IMR-90 (cell line): ENCODE measurements at regions not wholly inside any gene's neighbourhood (a gene's known extent, or its start where the extent isn't known, plus 50 kb on each side); places are given as distances from the start of the nearest gene placed in this dataset.

Source experiments
- CEBPB ChIP-seq: IDR thresholded peaks from 2 replicates; pipeline ENCODE4 v1.6.1; 2012; ENCODE audit warnings: low read depth, low read length, improper control_type of control experiment
- MXI1 ChIP-seq: IDR thresholded peaks from 2 replicates; pipeline ENCODE4 v1.6.1; 2012; ENCODE audit warnings: low read depth, mild to moderate bottlenecking, low read length, moderate library complexity, borderline replicate concordance
- POLR2A ChIP-seq: IDR thresholded peaks from 2 replicates; pipeline ENCODE4 v1.6.1; 2012; ENCODE audit warnings: mild to moderate bottlenecking, low read depth, low read length
- RFX5 ChIP-seq: IDR thresholded peaks from 2 replicates; pipeline ENCODE4 v1.8.0; 2012; ENCODE audit warnings: low read depth, mild to moderate bottlenecking, low read length, moderate library complexity
- SMC3 ChIP-seq: fragments of 150-350 bp; IDR thresholded peaks from 2 replicates; pipeline ENCODE4 v1.6.1; 2016; ENCODE audit warnings: low read depth, mild to moderate bottlenecking, antibody characterized with exemption, low read length, moderate library complexity
- TF ChIP-seq, protein P1 (sequence below): conservative IDR thresholded peaks from 2 replicates; pipeline ENCODE4 v1.5.1; 2012; ENCODE audit warnings: mild to moderate bottlenecking, low read depth, low read length, improper control_type of control experiment
- TF ChIP-seq, protein P2 (sequence below): fragments of 150-350 bp; IDR thresholded peaks from 2 replicates; pipeline ENCODE4 v1.6.1; 2016; ENCODE audit warnings: low read depth, mild to moderate bottlenecking, low read length, moderate library complexity, borderline replicate concordance

DNA sequence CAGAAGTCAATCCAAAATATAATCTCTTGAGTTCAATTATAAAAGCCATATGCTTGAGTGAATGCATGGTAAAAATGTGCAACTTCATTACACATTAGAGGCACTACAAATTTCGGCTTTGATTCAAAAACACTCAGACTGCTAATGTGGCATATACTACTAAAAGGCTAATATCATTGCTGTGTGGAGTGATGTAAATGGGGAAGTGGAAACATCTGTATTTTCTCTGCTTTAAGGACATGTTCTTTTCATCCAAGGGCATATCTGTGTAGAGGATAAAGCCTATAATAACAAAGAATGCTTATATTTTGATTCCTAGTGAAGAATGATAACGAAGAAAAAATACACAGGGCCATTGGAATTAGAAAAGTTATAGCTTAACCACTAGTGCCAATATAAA lies 643.9 kb upstream of the ZNF608 start:
- TF ChIP-seq, protein P1, sequence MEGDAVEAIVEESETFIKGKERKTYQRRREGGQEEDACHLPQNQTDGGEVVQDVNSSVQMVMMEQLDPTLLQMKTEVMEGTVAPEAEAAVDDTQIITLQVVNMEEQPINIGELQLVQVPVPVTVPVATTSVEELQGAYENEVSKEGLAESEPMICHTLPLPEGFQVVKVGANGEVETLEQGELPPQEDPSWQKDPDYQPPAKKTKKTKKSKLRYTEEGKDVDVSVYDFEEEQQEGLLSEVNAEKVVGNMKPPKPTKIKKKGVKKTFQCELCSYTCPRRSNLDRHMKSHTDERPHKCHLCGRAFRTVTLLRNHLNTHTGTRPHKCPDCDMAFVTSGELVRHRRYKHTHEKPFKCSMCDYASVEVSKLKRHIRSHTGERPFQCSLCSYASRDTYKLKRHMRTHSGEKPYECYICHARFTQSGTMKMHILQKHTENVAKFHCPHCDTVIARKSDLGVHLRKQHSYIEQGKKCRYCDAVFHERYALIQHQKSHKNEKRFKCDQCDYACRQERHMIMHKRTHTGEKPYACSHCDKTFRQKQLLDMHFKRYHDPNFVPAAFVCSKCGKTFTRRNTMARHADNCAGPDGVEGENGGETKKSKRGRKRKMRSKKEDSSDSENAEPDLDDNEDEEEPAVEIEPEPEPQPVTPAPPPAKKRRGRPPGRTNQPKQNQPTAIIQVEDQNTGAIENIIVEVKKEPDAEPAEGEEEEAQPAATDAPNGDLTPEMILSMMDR = no peak
- TF ChIP-seq MXI1 (no peak), CEBPB (no peak), SMC3 (no peak), POLR2A (no peak), RFX5 (no peak)
- TF ChIP-seq, protein P2, sequence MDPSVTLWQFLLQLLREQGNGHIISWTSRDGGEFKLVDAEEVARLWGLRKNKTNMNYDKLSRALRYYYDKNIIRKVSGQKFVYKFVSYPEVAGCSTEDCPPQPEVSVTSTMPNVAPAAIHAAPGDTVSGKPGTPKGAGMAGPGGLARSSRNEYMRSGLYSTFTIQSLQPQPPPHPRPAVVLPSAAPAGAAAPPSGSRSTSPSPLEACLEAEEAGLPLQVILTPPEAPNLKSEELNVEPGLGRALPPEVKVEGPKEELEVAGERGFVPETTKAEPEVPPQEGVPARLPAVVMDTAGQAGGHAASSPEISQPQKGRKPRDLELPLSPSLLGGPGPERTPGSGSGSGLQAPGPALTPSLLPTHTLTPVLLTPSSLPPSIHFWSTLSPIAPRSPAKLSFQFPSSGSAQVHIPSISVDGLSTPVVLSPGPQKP = no peak
